HG02884 (cell line): ENCODE measurements at regions not wholly inside any gene's neighbourhood (a gene's known extent, or its start where the extent isn't known, plus 50 kb on each side); places are given as distances from the start of the nearest gene placed in this dataset.

Experiments
- ATAC-seq: cut with Tn5 transposase; IDR thresholded peaks from one replicate; pipeline ENCODE4 v1.9.1; 2021; ENCODE audit warnings: mild to moderate bottlenecking, moderate library complexity; ENCODE audit not compliant: unreplicated experiment

- ATAC-seq, result no peak
Measured at GRCh38 chr13:61874970-61875579, 459.4 kb upstream of the PCDH20 start.

- ATAC-seq, result no peak
Measured at GRCh38 chr13:61873717-61874116, 458.1 kb upstream of the PCDH20 start.

GRCh38 chr13:61857198-61857597, 441.5 kb upstream of the PCDH20 start:
- ATAC-seq, result no peak

- no peak for ATAC-seq
Measured at GRCh38 chr13:61852116-61852619, 436.5 kb upstream of the PCDH20 start.

GRCh38 chr13:61850794-61851193, 435.1 kb upstream of the PCDH20 start:
- no peak for ATAC-seq

GRCh38 chr13:61838568-61838967, 422.9 kb upstream of the PCDH20 start:
- no peak for ATAC-seq

GRCh38 chr13:61833228-61833627, 417.6 kb upstream of the PCDH20 start:
- no peak for ATAC-seq

- ATAC-seq, result no peak
Measured at GRCh38 chr13:61831026-61831425, 415.4 kb upstream of the PCDH20 start.

GRCh38 chr13:61830475-61830874, 414.8 kb upstream of the PCDH20 start:
- no peak for ATAC-seq

- ATAC-seq, result no peak
Measured at GRCh38 chr13:61824168-61824567, 408.5 kb upstream of the PCDH20 start.

GRCh38 chr13:61812286-61812685, 396.6 kb upstream of the PCDH20 start:
- ATAC-seq, result no peak

GRCh38 chr13:61810065-61810464, 394.4 kb upstream of the PCDH20 start:
- ATAC-seq, result no peak

- no peak for ATAC-seq
Measured at GRCh38 chr13:61797397-61797796, 381.7 kb upstream of the PCDH20 start.

GRCh38 chr13:61795580-61795979, 379.9 kb upstream of the PCDH20 start:
- no peak for ATAC-seq

GRCh38 chr13:61779456-61779855, 363.8 kb upstream of the PCDH20 start:
- no peak for ATAC-seq

- ATAC-seq, result no peak
Measured at GRCh38 chr13:61778531-61778930, 362.9 kb upstream of the PCDH20 start.

- ATAC-seq, result no peak
Measured at GRCh38 chr13:61777899-61778298, 362.2 kb upstream of the PCDH20 start.

GRCh38 chr13:61777271-61777670, 361.6 kb upstream of the PCDH20 start:
- ATAC-seq, result no peak

- no peak for ATAC-seq
Measured at GRCh38 chr13:61774903-61775302, 359.3 kb upstream of the PCDH20 start.

GRCh38 chr13:61770681-61771080, 355.0 kb upstream of the PCDH20 start:
- no peak for ATAC-seq

GRCh38 chr13:61768175-61768574, 352.5 kb upstream of the PCDH20 start:
- ATAC-seq, result no peak

- no peak for ATAC-seq
Measured at GRCh38 chr13:61766667-61767058, 351.0 kb upstream of the PCDH20 start.
